IMR-90 (cell line): ENCODE measurements at regions not wholly inside any gene's neighbourhood (a gene's known extent, or its start where the extent isn't known, plus 50 kb on each side); places are given as distances from the start of the nearest gene placed in this dataset.

Experiments used
- ATAC-seq: fragments of 200-7000 bp; cut with Tn5 transposase; 2 replicates; pipeline ENCODE4 v1.9.1; 2020; ENCODE audit warnings: low read depth, mild to moderate bottlenecking, moderate library complexity
- BruUV-seq: library from RNA; stranded (reverse); fragments of 400-500 nt; replicated peaks from 2 replicates; lab custom pipeline; 2021; lab: Mats Ljungman, UMichigan
- CTCF ChIA-PET: fragments of 300-600 bp; formaldehyde crosslinking; extraction: SDS; loops from one replicate; lab custom pipeline; 2021; ENCODE audit warnings: antibody characterized with exemption; lab: Yijun Ruan, JAX
- POLR2A ChIA-PET: fragments of 300-600 bp; sonication (Branson Sonifier 250); formaldehyde crosslinking; loops from one replicate; lab custom pipeline; 2022; ENCODE audit warnings: antibody characterized with exemption; ENCODE audit not compliant: unreplicated experiment; lab: Charles Lee
- DNase-seq: peaks from one replicate; pipeline ENCODE4 v3.0.0; 2013
- H2AFZ ChIP-seq: replicated peaks from 2 replicates; pipeline ENCODE3; 2013; ENCODE audit warnings: low read length, mild to moderate bottlenecking; ENCODE audit not compliant: poor library complexity
- H2AK5ac ChIP-seq: 2 replicates; pipeline ENCODE4 v1.6.1; 2013; ENCODE audit warnings: low read depth, low read length, inconsistent platforms
- H2AK9ac ChIP-seq: replicated peaks from 2 replicates; pipeline ENCODE3; 2013; ENCODE audit warnings: mild to moderate bottlenecking, low read depth, low read length, moderate library complexity; ENCODE audit not compliant: poor library complexity
- H2BK120ac ChIP-seq: 2 replicates; pipeline ENCODE4 v1.6.1; 2013; ENCODE audit warnings: low read depth, low read length, inconsistent platforms
- H2BK15ac ChIP-seq: 3 replicates; pipeline ENCODE4 v1.6.1; 2013; ENCODE audit warnings: low read depth, low read length, inconsistent platforms
- H2BK20ac ChIP-seq: 2 replicates; pipeline ENCODE4 v1.6.1; 2013; ENCODE audit warnings: low read depth, mild to moderate bottlenecking, inconsistent platforms, low read length, moderate library complexity
- H2BK5ac ChIP-seq: 2 replicates; pipeline ENCODE4 v1.6.1; 2013; ENCODE audit warnings: mild to moderate bottlenecking, low read depth, low read length, inconsistent platforms; ENCODE audit not compliant: poor library complexity, severe bottlenecking
- H3K14ac ChIP-seq: replicated peaks from 2 replicates; pipeline ENCODE4 v1.6.1; 2013; ENCODE audit warnings: low read depth, low read length, inconsistent platforms
- H3K18ac ChIP-seq: 2 replicates; pipeline ENCODE4 v1.6.1; 2013; ENCODE audit warnings: low read depth, low read length, control low read depth
- H3K23ac ChIP-seq: 2 replicates; pipeline ENCODE4 v1.6.1; 2013; ENCODE audit warnings: low read depth, low read length, inconsistent platforms
- H3K27ac ChIP-seq: 2 replicates; pipeline ENCODE4 v1.5.1; 2013; ENCODE audit warnings: mild to moderate bottlenecking, control low read depth, low read length; ENCODE audit not compliant: insufficient read depth
- H3K27me3 ChIP-seq: 2 replicates; pipeline ENCODE4 v1.6.1; 2013; ENCODE audit warnings: low read length; ENCODE audit not compliant: control insufficient read depth, insufficient read depth
- H3K36me3 ChIP-seq: 2 replicates; pipeline ENCODE4 v1.6.1; 2013; ENCODE audit warnings: low read length, mixed read lengths; ENCODE audit not compliant: control insufficient read depth, insufficient read depth
- H3K4ac ChIP-seq: 2 replicates; pipeline ENCODE4 v1.6.1; 2013; ENCODE audit warnings: low read depth, low read length, inconsistent platforms
- H3K4me1 ChIP-seq: 2 replicates; pipeline ENCODE4 v1.6.1; 2013; ENCODE audit warnings: low read length, mixed read lengths; ENCODE audit not compliant: control insufficient read depth, insufficient read depth
- H3K4me2 ChIP-seq: 2 replicates; pipeline ENCODE4 v1.6.1; 2013; ENCODE audit warnings: low read depth, mild to moderate bottlenecking, control low read depth, low read length, moderate library complexity
- H3K4me3 ChIP-seq: 2 replicates; pipeline ENCODE4 v1.5.1; 2013; ENCODE audit warnings: low read depth, mild to moderate bottlenecking, control low read depth, low read length, moderate library complexity; ENCODE audit not compliant: insufficient read depth
- H3K56ac ChIP-seq: 2 replicates; pipeline ENCODE4 v1.6.1; 2013; ENCODE audit warnings: low read length, inconsistent platforms; ENCODE audit not compliant: insufficient read depth; ENCODE audit errors: extremely low read depth
- H3K79me1 ChIP-seq, 2 experiments: 2 replicates each; pipeline ENCODE4 v1.6.1; 2013; ENCODE audit warnings: low read length in 2 of 2, inconsistent platforms in 1 of 2, low read depth in 1 of 2
- H3K9ac ChIP-seq: 2 replicates; pipeline ENCODE4 v1.6.1; 2013; ENCODE audit warnings: low read depth, low read length, control low read depth
- H3K9me1 ChIP-seq: 2 replicates; pipeline ENCODE4 v1.6.1; 2013; ENCODE audit warnings: low read length, inconsistent platforms; ENCODE audit not compliant: insufficient read depth
- H3K9me3 ChIP-seq: 2 replicates; pipeline ENCODE4 v1.6.1; 2013; ENCODE audit warnings: low read length; ENCODE audit not compliant: control insufficient read depth, insufficient read depth
- H4K20me1 ChIP-seq: 2 replicates; pipeline ENCODE4 v1.6.1; 2013; ENCODE audit warnings: low read length, inconsistent platforms; ENCODE audit not compliant: insufficient read depth
- H4K5ac ChIP-seq: 2 replicates; pipeline ENCODE4 v1.6.1; 2013; ENCODE audit warnings: mild to moderate bottlenecking, low read depth, low read length, control low read depth
- H4K8ac ChIP-seq, 2 experiments: 2 replicates each; pipeline ENCODE4 v1.6.1; 2013; ENCODE audit warnings: low read depth in 2 of 2, low read length in 2 of 2, control low read depth in 1 of 2, inconsistent platforms in 1 of 2
- H4K91ac ChIP-seq: 2 replicates; pipeline ENCODE4 v1.6.1; 2013; ENCODE audit warnings: low read depth, low read length, inconsistent platforms; ENCODE audit not compliant: insufficient read depth
- BHLHE40 ChIP-seq: fragments of 150-350 bp; IDR thresholded peaks from 2 replicates; pipeline ENCODE4 v1.6.1; 2016; ENCODE audit warnings: mild to moderate bottlenecking, low read depth, low read length
- CEBPB ChIP-seq: IDR thresholded peaks from 2 replicates; pipeline ENCODE4 v1.6.1; 2012; ENCODE audit warnings: low read depth, low read length, improper control_type of control experiment
- CHD1 ChIP-seq: IDR thresholded peaks from 2 replicates; pipeline ENCODE4 v1.6.1; 2012; ENCODE audit warnings: low read depth, low read length, improper control_type of control experiment
- CTCF ChIP-seq: conservative IDR thresholded peaks from 2 replicates; pipeline ENCODE4 v1.5.1; 2012; ENCODE audit warnings: mild to moderate bottlenecking, low read depth, low read length, improper control_type of control experiment
- FOS ChIP-seq: fragments of 150-350 bp; IDR thresholded peaks from 2 replicates; pipeline ENCODE4 v1.6.1; 2016; ENCODE audit warnings: low read depth, low read length
- MAZ ChIP-seq: IDR thresholded peaks from 2 replicates; pipeline ENCODE4 v1.6.1; 2012; ENCODE audit warnings: low read depth, mild to moderate bottlenecking, low read length, improper control_type of control experiment, moderate library complexity, borderline replicate concordance
- NFE2L2 ChIP-seq: fragments of 150-350 bp; IDR thresholded peaks from 2 replicates; pipeline ENCODE4 v1.6.1; 2016; ENCODE audit warnings: low read depth, mild to moderate bottlenecking, low read length
- POLR2A ChIP-seq: IDR thresholded peaks from 2 replicates; pipeline ENCODE4 v1.6.1; 2012; ENCODE audit warnings: mild to moderate bottlenecking, low read depth, low read length
- RAD21 ChIP-seq: IDR thresholded peaks from 2 replicates; pipeline ENCODE4 v1.6.1; 2012; ENCODE audit warnings: low read length, improper control_type of control experiment
- RCOR1 ChIP-seq: IDR thresholded peaks from 2 replicates; pipeline ENCODE4 v1.6.1; 2012; ENCODE audit warnings: mild to moderate bottlenecking, low read length, improper control_type of control experiment; ENCODE audit not compliant: insufficient replicate concordance
- RFX5 ChIP-seq: IDR thresholded peaks from 2 replicates; pipeline ENCODE4 v1.8.0; 2012; ENCODE audit warnings: low read depth, mild to moderate bottlenecking, low read length, moderate library complexity
- SMC3 ChIP-seq: fragments of 150-350 bp; IDR thresholded peaks from 2 replicates; pipeline ENCODE4 v1.6.1; 2016; ENCODE audit warnings: low read depth, mild to moderate bottlenecking, antibody characterized with exemption, low read length, moderate library complexity
- USF2 ChIP-seq: fragments of 150-350 bp; IDR thresholded peaks from 2 replicates; pipeline ENCODE4 v1.6.1; 2017; ENCODE audit warnings: mild to moderate bottlenecking, antibody characterized with exemption, low read length, low read depth
- WGBS, 2 experiments: methylation state at CpG; one replicate each; pipeline versions ENCODE4 v1.1.5 to v1.1.7; 2013; ENCODE audit warnings: missing lambda C conversion rate in 2 of 2; ENCODE audit not compliant: insufficient read length in 1 of 2; ENCODE audit errors: extremely low coverage in 2 of 2; 5-methylcytosine and 5-hydroxymethylcytosine counted together
- dilution Hi-C: fragments of 300-500 bp; cut with HindIII; formaldehyde crosslinking; loops from one replicate; pipeline ENCODE4 v1.14.3; 2018; ENCODE audit warnings: low sequenced_read_pairs; ENCODE audit not compliant: unreplicated experiment
- in situ Hi-C: fragments of 300-500 bp; cut with MboI; formaldehyde crosslinking; loops from 3 replicates; pipeline ENCODE4 v1.14.3; 2019; ENCODE audit warnings: low sequenced_read_pairs, inconsistent platforms, mixed read lengths
- intact Hi-C: fragments of 100-400 bp; cut with micrococcal nuclease; formaldehyde crosslinking; loops from 2 replicates; pipeline ENCODE4 v1.10.0; 2022
- TF ChIP-seq, protein P1 (sequence below): fragments of 150-350 bp; IDR thresholded peaks from 2 replicates; pipeline ENCODE4 v1.6.1; 2016; ENCODE audit warnings: low read depth, mild to moderate bottlenecking, low read length, moderate library complexity, borderline replicate concordance

GRCh38 chrX:1788300-1788911 lies 173.5 kb downstream of the ASMT start:
- intact Hi-C loops: no loop called here
- CTCF ChIA-PET: no interaction called here
- no peaks in the 10 kb centered on the region for H3K79me1 ChIP-seq
- H3K27ac ChIP-seq: no peak overlapping the region
- no peak overlapping the region for H3K9ac ChIP-seq
- no peak overlapping the region for H3K4me2 ChIP-seq
- H3K27me3 ChIP-seq: no peaks in the 10 kb centered on the region
- H4K8ac ChIP-seq: no peak overlapping the region
- no peaks in the 10 kb centered on the region for H4K20me1 ChIP-seq
- TF ChIP-seq, protein P1, sequence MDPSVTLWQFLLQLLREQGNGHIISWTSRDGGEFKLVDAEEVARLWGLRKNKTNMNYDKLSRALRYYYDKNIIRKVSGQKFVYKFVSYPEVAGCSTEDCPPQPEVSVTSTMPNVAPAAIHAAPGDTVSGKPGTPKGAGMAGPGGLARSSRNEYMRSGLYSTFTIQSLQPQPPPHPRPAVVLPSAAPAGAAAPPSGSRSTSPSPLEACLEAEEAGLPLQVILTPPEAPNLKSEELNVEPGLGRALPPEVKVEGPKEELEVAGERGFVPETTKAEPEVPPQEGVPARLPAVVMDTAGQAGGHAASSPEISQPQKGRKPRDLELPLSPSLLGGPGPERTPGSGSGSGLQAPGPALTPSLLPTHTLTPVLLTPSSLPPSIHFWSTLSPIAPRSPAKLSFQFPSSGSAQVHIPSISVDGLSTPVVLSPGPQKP: no peak
- TF ChIP-seq FOS (no peak), CHD1 (no peak), CEBPB (no peak), RAD21 (no peak), RFX5 (no peak), USF2 (no peak), RCOR1 (no peak), MAZ (no peak), NFE2L2 (no peak), CTCF (no peak), SMC3 (no peak), POLR2A (no peak), BHLHE40 (no peak)
- no peak overlapping the region for H3K14ac ChIP-seq
- DNase-seq (no peak), ATAC-seq (no peak)
- no peak overlapping the region for H2AFZ ChIP-seq
- no peak overlapping the region for H3K18ac ChIP-seq
- no CpG with 5 or more reads among the region's 5 CpGs for WGBS, 2 experiments
- no peaks in the 10 kb centered on the region for H3K9me1 ChIP-seq
- H3K4me3 ChIP-seq: no peak overlapping the region
- in situ Hi-C loops: no loop called here
- H2BK120ac ChIP-seq: no peak overlapping the region
- dilution Hi-C loops: no loop called here
- no peaks in the 10 kb centered on the region for H3K36me3 ChIP-seq
- H2AK9ac ChIP-seq: no peak overlapping the region
- no TSS peak for BruUV-seq
- no peak overlapping the region for H2BK5ac ChIP-seq
- H3K56ac ChIP-seq: no peak overlapping the region
- no peak overlapping the region for H2BK20ac ChIP-seq
- no peak overlapping the region for H3K4ac ChIP-seq
- no peaks in the 10 kb centered on the region for H3K4me1 ChIP-seq
- no peak overlapping the region for H2AK5ac ChIP-seq
- POLR2A ChIA-PET: no interaction called here
- H4K91ac ChIP-seq: no peak overlapping the region
- H3K9me3 ChIP-seq: peaks cover 31% of the 10 kb centered on the region
- H2BK15ac ChIP-seq: no peak overlapping the region
- H3K23ac ChIP-seq: no peak overlapping the region
- H4K5ac ChIP-seq: no peak overlapping the region
